ELF-1 (cell line): ENCODE measurements at regions not wholly inside any gene's neighbourhood (a gene's known extent, or its start where the extent isn't known, plus 50 kb on each side); places are given as distances from the start of the nearest gene placed in this dataset.
"Not testable (repeated sequence)": the region's sequence is repeated elsewhere in the genome, so short reads cannot be mapped to it uniquely, and the experiment has no call there.

Experiments used
- DNase-seq: peaks from one replicate; pipeline ENCODE4 v3.0.0-alpha.2; 2016; ENCODE audit warnings: low read depth, low spot score

DNA sequence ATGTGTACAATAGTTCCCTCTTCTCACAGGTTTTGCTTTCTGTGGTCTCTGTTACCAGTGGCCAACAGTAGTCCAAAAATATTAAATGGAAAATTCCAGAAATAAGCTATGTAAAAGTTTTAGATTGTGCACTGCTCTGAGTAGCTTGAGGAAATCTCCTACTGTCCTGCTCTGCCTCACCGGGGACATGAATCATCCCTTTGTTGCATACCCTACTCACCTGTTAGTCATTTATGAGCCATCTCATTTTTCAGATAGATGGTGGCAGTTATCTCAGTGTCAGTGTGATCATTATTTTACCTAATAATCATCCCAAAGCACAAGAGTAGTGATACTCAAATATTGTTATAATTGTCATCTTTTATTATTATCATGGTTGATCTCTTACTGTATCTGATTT lies 688.1 kb downstream of the PLA2G4A start:
- no peak for DNase-seq

DNA sequence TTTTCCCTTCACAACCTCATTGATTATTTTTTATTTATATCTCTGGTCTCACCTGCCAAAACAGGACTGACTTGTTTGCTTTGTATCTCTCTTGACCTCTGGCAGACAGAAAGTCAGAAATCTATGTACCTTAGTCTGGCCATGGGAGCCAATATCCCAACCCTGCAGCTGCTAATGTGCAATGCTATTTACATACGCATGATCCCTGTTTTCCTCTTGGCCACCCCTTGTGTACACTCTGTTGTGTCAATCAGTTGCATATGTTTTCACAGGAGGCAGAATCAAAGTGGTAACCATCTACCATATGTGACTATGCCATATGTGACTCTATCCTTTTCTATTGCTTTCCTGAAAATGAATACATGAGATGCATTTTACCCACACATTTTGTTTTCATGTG lies 688.8 kb downstream of the PLA2G4A start:
- DNase-seq, result no peak

DNA sequence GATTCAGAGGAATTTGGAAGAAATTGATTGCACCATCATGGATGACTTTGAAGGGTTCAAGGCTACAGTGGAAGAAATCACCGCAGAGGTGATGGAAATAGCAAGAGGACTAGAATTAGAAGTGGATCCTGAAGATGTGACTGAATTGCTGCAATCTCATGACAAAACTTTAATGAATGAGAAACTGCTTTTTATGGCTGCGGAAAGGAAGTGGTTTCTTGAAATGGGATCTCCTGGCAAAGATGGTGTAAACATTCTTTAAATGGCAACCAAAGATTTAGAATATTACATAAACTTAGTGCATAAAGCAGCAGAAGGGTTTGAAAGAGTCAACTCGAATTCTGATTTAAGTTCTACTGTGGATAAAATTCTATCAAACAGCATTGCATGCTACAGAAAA lies 698.6 kb downstream of the PLA2G4A start:
- no peak for DNase-seq

DNA sequence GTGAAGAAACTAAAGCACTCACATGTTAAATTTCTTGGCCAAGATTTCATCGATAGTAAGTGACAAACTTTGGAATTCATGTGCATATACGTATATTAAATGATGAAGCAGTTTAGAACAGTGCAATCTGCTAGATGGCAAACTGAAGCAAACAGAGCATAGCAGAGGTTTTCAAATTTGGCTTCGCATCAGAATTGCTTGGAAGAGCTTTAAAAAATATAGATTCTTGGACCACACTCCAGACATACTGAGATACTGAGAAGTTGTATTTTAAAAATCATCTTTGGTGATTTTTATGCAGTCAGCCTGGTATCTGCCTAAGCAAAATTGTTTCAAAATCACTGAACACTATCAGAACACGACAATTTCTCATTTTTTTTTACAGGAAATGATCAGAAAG lies 709.2 kb downstream of the PLA2G4A start:
- DNase-seq, result no peak

DNA sequence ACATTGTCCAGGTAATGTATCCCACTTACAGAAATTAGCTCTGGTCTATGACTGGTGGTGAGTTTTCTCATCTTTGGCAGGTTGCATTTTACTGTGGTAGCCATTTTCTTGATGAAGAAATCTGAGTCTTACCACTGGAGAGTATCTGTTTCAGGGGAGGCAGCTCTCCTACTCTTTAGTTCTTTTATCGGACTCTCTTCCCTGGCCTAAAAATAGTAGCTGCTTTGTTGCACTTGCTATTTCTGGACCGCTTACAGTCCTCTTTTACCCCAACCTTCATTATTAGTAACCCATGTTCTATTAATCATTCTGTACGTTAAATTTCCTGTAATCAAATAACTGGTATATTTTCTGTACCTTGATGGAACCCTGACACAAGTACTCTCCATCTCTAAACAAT lies 720.8 kb downstream of the PLA2G4A start:
- DNase-seq, result no peak

DNA sequence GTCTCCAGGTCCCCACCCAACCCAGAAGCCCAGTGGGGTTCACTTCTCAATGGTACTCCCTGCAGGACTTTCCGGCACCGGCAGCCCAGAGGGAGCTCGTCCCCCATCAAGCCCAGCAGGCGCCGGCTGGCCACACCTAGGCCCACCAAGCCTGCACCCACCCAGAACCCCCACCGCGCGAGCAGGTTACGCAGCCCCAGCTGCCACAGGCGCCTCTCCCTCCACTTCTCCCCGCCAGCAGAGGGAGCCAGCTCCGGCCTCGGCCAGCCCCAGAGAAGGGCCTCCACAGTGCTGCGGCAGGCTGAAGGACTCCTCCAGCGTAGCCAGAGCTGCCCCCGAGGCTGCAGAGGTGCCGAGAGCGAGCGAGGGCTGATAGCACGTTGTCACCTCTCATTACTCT lies 722.3 kb downstream of the PLA2G4A start:
- no peak for DNase-seq

DNA sequence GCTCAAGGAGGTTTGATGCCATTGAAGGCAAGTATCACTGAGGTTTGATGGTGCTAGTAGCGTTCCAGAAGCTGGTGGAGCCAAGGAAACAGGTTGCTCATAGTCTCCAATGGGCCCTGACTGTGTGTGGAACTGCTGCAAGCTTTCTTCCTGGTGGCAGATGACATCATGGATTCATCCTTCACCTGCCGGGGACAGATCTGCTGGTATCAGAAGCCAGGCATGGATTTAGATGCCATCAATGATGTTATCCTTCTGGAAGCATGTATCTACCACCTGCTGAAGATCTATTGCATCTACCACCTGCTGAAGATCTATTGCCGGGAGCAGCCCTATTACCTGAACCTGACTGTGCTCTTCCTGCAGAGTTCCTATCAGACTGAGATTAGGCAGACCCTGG lies 734.4 kb downstream of the PLA2G4A start:
- no peak for DNase-seq

DNA sequence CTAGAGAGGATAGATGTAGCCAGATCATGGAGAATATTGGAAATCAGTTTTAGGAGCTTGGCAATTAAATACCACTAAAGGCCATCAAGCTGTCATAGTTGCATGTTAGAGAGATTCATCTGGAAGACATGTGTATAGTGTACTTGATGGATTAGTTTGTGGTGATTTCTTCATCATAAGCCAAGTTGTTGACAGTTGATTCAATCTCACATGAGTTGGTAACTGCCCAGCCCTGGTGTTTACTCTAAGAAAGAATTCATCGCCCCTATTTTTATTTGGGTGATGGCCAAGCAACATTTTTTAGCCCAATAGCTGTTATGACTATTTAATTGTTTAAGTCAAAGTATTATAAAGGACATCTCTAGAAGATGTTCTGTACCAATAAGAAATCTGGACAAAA lies 737.6 kb downstream of the PLA2G4A start:
- no peak for DNase-seq

DNA sequence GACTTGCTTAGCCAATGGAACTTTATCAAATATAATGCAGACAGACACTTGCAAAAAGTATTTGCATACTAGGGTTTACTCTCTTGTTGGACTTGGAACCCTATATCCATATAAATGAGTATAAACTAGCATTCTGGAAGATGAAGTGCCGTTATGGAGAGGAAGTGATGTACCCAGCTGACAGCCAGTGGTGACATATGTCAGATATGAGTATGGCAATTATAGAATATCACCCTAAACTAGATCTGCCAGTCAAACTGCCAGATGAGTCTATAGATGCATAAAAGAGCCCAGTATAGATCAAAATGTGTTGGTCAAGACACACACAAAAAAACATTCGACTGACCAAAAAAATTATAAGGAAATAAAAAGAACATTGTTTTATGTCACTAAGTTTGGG lies 739.3 kb downstream of the PLA2G4A start:
- DNase-seq, result no peak

DNA sequence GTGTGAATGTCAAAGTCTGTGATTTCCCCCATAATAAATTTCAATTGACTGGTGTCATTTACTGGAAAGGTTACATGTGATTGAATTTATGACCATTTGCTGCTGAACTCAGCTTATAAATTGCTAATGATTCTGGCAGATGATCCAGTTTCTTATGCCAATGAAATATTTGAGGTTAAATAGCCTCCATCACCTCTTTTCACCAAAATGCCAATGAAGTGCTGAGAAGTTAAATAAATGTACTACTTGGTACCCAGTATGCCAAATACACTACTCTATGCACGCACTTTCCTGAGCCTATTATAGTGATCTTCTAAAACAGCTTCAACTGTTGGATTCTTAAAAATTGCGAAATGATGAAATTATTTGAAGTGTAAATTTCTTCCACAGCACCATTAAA lies 741.4 kb downstream of the PLA2G4A start:
- no peak for DNase-seq

DNA sequence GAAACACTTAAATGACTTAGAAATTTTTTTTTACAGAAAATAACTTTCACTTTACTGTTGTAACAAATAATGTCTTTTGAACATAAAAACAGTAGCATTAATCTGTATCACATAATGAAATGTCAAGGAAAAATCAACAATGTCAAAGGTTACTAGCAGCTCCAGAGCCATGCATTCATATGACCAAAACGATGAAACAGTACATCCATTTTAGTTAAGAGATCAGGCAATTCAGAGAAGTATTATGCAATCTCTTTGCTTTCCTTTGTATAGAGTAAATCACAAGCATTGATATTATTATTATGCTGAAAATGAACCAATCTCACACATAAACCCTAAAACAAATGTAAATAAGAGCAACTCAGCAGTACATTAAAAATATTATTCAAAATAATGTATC lies 748.9 kb downstream of the PLA2G4A start:
- DNase-seq, result no peak

DNA sequence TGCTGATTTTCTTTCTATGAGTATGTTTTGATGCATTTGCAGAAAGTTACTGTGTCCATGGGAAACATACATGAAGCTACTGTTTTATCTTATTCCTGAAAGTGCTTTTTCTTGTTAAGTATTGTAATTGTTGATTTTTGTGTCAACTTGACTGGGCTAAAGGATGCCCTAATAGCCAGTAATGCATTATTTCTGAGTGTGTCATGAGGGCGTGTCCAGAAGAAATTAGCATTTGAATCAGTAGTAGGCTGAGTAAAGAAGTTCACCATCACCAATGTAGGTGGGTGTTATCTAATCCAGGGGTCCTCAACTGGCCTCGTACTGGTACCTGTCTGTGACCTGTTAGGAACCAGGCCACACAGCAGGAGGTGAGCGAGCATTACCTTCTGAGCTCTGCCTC lies 760.2 kb downstream of the PLA2G4A start:
- DNase-seq, result no peak

DNA sequence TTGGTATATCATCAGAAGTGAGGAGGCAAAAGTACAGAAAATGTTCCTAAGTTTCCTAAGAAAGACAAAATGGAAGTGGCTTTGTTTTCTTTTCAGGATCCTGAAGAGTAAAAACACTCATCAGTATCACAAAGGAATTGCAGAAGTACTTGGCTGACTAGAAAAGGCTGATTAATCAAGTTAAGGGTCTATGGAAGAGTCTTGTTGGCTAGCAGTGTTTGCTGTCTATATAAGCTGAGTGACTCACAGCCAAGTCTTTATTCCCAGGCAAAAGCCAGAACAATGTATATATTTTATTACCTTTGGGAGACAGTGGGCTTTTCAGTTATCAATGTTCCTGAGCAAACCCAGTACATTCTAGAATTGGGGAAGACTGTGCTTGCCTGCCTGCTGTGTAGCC lies 777.0 kb downstream of the PLA2G4A start:
- DNase-seq, result no peak

DNA sequence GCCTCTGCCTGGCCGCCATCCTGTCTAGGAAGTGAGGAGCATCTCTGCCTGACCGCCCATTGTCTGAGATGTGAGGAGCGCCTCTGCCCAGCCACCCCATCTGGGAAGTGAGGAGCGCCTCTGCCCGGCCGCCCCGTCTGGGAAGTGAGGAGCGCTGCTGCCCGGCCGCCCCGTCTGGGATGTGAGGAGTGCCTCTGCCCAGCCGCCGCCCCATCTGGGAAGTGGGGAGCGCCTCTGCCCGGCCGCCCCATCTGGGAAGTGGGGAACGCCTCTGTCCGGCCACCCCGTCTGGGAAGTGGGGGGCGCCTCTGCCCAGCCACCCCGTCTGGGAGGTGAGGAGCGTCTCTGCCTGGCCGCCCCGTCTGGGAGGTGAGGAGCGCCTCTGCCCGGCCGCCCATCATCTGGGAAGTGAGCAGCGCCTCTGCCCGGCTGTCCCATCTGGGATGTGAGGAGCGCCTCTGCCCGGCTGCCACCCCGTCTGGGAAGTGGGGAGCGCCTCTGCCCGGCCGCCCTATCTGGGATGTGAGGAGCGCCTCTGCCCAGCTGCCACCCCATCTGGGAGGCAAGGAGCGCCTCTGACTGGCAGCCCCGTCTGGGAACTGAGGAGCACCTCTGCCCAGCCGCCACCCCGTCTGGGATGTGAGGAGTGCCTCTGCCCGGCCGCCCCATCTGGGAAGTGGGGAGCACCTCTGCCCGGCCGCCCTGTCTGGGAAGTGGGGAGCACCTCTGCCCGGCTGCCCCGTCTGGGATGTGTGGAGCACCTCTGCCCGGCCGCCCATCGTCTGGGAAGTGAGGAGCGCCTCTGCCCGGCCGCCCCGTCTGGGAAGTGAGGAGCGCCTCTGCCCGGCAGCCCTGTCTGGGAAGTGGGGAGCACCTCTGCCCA lies 787.3 kb downstream of the PLA2G4A start:
- DNase-seq, result not testable (repeated sequence)

DNA sequence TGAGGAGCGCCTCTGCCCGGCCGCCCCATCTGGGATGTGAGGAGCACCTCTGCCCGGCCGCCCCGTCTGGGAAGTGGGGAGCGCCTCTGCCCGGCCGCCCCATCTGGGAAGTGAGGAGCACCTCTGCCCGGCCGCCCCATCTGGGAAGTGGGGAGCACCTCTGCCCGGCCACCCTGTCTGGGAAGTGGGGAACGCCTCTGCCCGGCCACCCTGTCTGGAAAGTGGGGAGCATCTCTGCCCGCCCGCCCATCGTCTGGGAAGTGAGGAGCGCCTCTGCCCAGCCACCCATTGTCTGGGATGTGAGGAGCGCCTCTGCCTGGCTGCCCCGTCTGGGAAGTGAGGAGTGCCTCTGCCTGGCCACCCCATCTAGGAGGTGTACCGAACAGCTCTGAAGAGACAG lies 788.1 kb downstream of the PLA2G4A start:
- not testable (repeated sequence) for DNase-seq

DNA sequence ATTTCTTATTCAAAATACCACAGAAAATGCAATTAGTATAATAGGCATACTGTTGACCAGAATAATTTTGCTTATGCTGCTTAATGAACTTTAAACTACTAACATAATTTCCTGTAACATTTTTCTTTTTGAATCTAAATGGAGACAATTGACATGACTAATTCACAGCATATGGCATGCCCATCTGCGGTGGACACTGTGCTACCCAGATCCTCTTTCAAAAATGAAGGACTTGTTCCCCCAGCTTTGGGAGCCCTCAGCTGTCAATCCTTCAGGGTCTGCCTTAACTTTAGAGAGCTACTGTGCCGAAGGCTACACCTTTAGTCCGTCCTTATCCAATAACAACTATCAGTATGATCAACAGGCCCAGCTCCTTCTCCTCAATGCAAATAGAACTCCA lies 789.0 kb downstream of the PLA2G4A start:
- DNase-seq, result no peak

DNA sequence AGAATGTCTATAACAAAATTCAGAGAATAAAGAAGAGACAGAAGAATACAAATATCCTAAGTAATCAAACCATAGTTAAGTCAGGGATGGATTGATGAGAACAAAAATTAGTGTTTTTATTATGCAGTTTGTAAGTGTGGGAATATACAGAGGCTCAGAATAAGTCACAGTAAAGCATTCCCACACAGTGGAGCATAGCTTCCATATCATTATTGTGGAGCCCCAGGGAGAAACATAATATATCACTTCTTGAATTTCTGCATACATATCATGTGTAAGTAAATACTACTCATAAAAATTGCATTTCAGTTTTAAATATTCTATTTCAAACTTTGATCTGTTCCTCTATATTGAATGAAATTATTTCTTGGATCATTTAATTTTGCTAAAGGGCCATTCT lies 790.4 kb downstream of the PLA2G4A start:
- no peak for DNase-seq

DNA sequence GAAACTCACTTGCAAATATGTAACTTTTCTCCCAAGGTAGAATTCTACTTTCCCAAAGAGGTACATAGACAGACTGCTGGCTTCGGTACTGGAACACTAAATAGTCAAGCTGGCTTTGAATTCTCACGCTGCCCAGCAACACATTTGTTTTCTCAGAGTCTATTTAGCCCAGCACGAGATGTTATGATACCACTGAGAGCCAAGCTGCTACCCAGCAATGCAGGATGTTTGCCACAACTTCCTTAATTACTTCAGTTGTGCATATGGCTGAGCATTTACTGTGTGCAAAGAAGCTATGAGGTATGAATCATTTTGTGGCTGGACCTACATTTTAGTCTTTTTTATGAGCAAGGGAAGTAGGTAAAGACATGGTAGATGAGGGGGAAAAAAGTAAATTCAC lies 793.2 kb downstream of the PLA2G4A start:
- DNase-seq, result no peak

DNA sequence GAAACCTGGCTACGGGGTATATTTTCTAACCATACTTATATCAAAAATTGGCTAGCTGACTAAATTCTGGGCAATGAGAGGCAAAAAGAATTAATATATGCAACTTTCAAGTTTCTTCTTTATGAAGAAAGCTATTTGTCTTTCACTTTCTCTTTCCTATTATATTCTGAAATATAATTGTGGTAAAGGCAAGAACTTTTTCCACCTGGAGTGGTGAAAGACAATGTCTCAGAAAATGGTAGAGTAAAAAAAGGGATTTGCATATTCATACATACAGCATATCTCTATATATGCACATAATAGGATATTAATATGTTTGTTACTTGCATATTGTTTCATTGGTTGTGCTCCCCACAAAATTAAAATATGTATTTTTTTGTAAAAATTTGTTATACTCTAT lies 793.8 kb downstream of the PLA2G4A start:
- DNase-seq, result no peak

DNA sequence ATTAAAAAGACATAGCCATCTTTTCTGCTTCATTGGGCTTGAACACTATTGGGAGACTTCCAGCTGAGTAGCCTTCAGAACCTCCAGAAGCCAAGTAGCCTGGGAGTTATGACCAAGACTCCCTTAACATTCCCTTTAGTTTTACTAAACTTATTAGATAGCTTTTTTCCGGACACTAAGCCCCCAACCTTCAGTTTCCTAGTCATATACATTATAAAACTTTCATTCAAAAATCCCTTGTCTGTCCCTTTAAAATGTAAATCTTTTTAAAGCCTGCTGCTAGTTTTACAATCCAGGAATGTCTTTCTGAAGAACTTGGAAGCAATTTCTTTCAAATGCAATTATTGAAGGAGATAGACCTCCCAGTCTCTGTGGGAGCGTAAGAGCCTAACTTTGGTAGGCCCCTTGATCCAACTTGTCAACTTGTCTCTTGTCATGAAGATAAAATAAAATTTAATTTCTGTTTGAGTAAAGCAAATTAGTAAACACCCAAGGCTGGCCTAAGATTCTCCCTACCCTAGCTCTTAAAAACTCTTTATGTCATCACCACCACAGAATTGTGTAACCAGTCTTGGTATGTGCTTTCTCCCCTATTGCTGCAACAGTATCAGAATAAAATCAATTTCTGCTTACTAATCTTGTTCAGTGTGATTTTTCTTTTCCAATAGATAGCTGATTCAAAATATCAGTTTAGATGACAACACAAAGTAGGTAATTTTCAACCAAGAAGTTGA lies 796.2 kb downstream of the PLA2G4A start:
- no peak for DNase-seq

DNA sequence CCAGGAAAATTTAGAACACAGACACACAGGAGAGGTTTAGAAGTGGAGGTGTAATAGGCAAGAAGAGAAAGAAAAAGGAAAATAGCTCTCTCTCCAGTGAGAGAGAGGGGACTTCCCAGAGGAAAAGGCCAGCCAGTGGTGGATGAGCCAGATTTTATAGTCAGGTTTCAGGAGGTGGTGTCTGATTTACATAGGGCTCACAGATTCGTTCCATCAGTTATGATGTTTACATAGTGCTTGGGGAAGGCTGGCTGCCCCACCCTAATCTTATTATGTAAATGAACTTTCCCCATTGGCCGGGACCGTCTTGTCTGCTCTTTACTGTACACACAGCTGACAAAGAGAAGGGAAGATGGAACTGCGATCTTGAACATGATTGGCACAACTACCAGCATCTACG lies 797.3 kb downstream of the PLA2G4A start:
- no peak for DNase-seq

DNA sequence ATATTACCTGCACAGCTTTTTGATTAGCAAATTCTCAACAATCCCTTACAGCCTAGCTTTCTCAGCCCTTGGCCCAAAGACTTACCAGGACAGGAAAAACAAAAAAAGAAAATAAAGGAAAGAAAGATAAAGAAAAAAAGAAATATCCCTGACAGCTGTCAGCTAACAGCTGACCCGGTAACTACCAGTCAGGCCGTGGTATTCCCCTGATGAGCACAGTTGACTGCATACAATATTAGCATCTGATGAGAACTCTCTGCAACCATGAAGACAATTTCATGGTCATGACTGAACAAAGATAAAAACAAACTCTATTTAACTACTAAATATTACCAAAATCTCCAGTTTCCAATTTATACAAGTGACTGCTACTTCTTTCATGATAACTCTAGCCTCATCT lies 798.8 kb downstream of the PLA2G4A start:
- no peak for DNase-seq

DNA sequence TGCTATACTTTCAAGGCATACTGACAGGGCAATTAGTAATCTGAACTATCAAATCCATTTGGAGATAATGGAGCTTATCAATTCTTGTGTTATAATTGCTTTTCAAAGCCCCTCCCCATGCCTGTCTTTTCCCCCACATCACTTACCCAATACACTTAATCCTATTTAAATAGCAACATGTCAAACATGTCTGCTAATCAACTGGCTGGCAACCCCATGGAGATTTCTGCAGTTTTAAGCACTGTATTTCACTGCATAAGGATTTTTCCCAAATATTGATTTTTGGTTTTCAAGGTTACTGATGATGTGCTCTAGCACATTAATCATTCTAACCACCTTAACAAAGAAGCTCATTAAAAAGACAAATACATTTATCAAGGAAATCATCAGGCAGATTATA lies 800.3 kb downstream of the PLA2G4A start:
- no peak for DNase-seq
